ENCODE measurements at regions not wholly inside any gene's neighbourhood (a gene's known extent, or its start where the extent isn't known, plus 50 kb on each side); places are given as distances from the start of the nearest gene placed in this dataset.

DNA sequence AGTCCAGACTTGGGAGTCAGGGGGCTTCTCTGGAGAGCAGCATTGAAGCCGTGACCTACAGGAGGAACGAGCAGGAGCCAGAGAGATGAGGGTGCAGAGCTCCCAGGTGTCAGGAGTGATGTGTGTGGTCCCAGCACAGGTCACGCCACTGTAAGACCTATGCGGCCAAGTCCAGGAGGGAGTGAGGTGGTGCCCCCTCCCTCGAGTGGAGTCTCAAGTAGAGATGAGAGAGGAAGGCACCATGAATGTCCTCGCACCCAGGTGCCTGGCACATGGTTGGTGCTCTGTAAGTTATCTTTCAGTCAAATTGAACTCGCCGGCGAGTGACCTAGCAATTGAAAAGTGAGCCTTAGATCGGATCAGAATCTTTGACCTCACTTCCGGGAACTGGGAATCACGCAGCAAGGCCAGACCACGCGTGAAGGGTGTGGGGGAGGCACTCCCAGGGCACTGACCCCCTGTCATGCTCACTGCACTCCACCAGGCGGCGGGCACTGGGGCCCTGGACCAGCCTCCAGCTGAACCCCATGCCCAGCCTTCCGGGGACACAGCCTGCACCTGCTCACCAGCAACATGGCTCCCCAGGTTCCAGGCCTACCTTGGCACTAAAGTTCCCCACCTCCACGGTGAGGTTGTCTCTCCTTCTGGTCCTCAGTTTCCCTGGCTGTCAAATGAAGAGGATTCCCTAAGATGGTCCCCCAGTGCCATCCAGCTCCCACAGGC, 127.4 kb downstream of the HMX1 start:
- H3K4me3 ChIP-seq (ENCODE audit: low read depth, low read length): no peak overlapping the region
- TF ChIP-seq, protein P1, sequence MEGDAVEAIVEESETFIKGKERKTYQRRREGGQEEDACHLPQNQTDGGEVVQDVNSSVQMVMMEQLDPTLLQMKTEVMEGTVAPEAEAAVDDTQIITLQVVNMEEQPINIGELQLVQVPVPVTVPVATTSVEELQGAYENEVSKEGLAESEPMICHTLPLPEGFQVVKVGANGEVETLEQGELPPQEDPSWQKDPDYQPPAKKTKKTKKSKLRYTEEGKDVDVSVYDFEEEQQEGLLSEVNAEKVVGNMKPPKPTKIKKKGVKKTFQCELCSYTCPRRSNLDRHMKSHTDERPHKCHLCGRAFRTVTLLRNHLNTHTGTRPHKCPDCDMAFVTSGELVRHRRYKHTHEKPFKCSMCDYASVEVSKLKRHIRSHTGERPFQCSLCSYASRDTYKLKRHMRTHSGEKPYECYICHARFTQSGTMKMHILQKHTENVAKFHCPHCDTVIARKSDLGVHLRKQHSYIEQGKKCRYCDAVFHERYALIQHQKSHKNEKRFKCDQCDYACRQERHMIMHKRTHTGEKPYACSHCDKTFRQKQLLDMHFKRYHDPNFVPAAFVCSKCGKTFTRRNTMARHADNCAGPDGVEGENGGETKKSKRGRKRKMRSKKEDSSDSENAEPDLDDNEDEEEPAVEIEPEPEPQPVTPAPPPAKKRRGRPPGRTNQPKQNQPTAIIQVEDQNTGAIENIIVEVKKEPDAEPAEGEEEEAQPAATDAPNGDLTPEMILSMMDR (IDR thresholded peaks at IDR 0.05; ENCODE audit: low read depth, low read length): no peak

DNA sequence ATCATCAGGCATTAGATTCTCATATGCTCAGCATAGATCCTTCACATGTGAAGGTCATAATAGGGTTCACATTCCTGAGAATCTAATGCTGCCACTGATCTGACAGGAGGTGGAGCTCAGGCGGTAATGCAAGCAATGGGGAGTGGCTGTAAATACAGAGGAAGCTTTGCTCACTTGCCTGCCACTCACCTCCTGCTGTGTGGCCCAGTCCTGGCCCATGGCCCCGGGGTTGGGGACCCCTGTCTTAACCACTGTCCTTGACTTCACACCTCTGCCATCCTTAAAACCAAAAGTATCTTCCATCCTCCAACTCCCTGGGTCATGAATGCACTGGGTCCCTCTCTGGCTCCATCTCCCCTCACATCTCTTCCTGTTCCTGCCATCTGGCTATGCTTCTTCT, 129.1 kb downstream of the HMX1 start:
- no peak overlapping the region for H3K4me3 ChIP-seq (ENCODE audit: low read depth, low read length)
- TF ChIP-seq, protein P1 (IDR thresholded peaks at IDR 0.05; ENCODE audit: low read depth, low read length): no peak

- TF ChIP-seq, protein P1 (IDR thresholded peaks at IDR 0.05; ENCODE audit: low read depth, low read length): no peak
- no peak overlapping the region for H3K4me3 ChIP-seq (ENCODE audit: low read depth, low read length)
Observed at GRCh38 chr4:8741513-8742226, 130.0 kb downstream of the HMX1 start.

DNA sequence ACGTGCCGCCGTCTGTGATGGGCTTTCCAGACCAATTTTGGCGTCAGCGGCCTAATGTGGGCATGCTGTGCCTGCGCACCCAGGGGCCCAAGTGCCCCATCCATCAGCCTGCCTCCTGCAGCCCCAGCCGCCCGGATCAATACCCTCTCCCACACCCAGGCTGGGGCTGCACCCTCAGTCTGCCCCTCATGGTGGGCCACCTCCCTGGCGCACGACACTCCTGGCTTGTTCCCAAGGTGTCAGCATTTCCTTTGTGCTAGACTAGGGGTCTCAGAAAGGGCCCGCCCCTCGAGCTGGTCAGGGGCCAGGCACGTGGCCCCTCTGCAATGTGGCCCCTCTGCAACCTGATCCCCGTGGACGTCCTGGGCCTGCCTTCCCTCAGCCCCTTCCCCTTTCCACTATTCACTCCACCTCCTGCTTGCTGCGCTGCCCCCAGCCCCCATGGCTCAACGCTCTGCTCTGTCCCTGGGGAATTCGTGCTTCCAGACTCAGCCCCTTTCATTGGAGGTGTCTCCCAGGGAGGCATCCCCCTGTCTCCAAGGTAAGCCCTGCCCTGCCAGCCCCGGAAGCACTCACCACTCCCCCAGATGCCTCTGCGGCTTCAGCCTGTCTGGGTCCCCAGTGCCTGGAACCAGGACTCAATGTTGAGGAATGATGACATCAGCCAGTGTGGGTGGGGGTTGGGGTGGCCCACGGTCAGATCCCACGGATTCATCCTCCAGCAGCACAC, 130.8 kb downstream of the HMX1 start:
- TF ChIP-seq, protein P1 (IDR thresholded peaks at IDR 0.05; ENCODE audit: low read depth, low read length): no peak
- H3K4me3 ChIP-seq (ENCODE audit: low read depth, low read length): no peak overlapping the region

DNA sequence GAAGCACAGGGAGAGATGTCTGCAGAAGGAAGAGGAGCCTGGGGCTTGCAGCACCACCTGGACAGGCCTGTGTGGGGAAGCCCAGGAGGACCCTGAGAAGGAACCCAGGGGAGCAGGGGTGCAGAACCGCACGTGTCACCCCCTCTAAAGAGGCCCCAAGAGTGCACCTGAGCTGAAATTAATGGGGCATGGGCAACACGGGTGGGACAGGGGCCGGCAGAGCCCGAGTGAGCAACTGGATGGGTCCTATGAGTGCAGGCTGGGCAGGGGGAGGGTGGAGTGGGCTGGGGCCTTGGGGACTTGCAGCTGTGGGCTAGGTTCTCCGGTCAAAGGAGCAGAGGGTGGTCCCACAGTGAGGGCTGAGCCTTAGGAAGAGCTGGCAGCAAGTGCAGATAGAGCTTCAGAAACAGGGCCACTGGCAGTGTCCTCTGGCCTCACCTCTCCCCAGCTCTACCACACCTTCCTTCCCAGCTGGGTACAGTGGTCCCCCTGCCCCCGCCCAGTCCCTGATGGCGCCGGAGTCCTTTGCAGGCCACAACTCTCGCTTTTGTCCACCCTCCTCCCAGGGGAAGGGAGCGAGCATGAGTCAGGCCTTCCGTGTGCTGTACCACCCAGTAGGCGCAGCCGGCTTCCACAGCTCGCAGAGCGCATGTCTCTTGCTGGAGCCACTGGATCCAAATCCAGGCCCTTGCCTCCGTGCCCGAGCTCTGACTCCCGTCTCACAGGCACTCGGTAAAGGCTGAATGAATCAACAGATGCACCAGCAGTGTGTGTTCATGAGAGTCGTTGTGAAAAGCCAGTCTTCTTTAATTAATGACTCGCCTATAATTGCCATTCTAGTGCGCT, 131.6 kb downstream of the HMX1 start:
- no peak overlapping the region for H3K4me3 ChIP-seq (ENCODE audit: low read depth, low read length)
- TF ChIP-seq, protein P1 (IDR thresholded peaks at IDR 0.05; ENCODE audit: low read depth, low read length): no peak

DNA sequence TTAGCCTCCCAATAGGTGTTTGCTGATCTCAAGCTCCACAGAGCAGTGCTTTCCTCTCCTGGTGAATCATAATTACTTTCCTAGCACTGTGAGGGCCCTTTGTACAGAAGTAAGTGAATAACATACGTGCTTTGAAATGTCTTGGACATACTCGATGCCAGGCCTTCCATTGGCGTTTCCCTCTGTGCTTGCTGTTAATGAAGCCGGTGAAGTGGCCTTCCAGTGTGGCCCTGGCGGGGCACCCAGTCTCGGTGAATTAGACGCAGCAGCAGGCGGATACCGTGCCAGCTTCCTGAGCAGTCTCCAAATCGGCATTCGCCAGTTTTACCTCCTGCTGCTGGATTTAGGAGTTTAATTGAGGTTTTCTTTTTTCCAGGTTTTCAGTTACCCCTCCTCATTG, 132.3 kb downstream of the HMX1 start:
- TF ChIP-seq, protein P1 (IDR thresholded peaks at IDR 0.05; ENCODE audit: low read depth, low read length): no peak
- H3K4me3 ChIP-seq (ENCODE audit: low read depth, low read length): no peak overlapping the region

All from WI38 (cell line).